OCI-LY7 (cell line): ENCODE measurements at regions not wholly inside any gene's neighbourhood (a gene's known extent, or its start where the extent isn't known, plus 50 kb on each side); places are given as distances from the start of the nearest gene placed in this dataset.

Source experiments
- BruUV-seq: library from RNA; stranded (reverse); fragments of 400-500 nt; replicated peaks from 2 replicates; lab custom pipeline; 2021; lab: Mats Ljungman, UMichigan
- CTCF ChIA-PET: fragments of 300-600 bp; sonication (Branson Sonifier 250); formaldehyde crosslinking; loops from one replicate; lab custom pipeline; 2022; ENCODE audit warnings: antibody characterized with exemption; ENCODE audit not compliant: unreplicated experiment; lab: Charles Lee
- POLR2A ChIA-PET: fragments of 300-600 bp; sonication (Branson Sonifier 250); formaldehyde crosslinking; loops from one replicate; lab custom pipeline; 2022; ENCODE audit warnings: antibody characterized with exemption; lab: Charles Lee
- DNase-seq: peaks from one replicate; pipeline ENCODE4 v3.0.0-alpha.2; 2015; ENCODE audit warnings: low spot score
- H2AFZ ChIP-seq: fragments of 200-600 bp; sonication (generic), shearing (Covaris generic); 2 replicates; pipeline ENCODE4 v1.6.1; 2014; ENCODE audit warnings: mild to moderate bottlenecking, antibody characterized with exemption, low read length, moderate library complexity
- H3K27ac ChIP-seq: fragments of 200-600 bp; sonication (generic); 2 replicates; pipeline ENCODE4 v1.5.1; 2014; ENCODE audit warnings: mixed run types, low read depth, mild to moderate bottlenecking, moderate library complexity, low read length, inconsistent platforms; ENCODE audit not compliant: poor library complexity, severe bottlenecking
- H3K36me3 ChIP-seq: fragments of 200-600 bp; sonication (generic); 2 replicates; pipeline ENCODE4 v1.6.1; 2014; ENCODE audit warnings: mild to moderate bottlenecking, antibody characterized with exemption, low read length, moderate library complexity, mixed read lengths; ENCODE audit not compliant: insufficient read depth
- H3K4me1 ChIP-seq: fragments of 200-600 bp; sonication (generic); 2 replicates; pipeline ENCODE4 v1.5.1; 2014; ENCODE audit warnings: mild to moderate bottlenecking, low read length; ENCODE audit not compliant: insufficient read depth, poor library complexity, severe bottlenecking
- H3K4me2 ChIP-seq: fragments of 200-600 bp; sonication (generic); 2 replicates; pipeline ENCODE4 v1.6.1; 2014; ENCODE audit warnings: mild to moderate bottlenecking, low read length
- H3K4me3 ChIP-seq: fragments of 200-600 bp; sonication (generic); 2 replicates; pipeline ENCODE4 v1.5.1; 2014; ENCODE audit warnings: mild to moderate bottlenecking, low read depth, low read length; ENCODE audit not compliant: poor library complexity, severe bottlenecking
- H3K79me2 ChIP-seq: fragments of 200-600 bp; sonication (generic); 2 replicates; pipeline ENCODE4 v1.6.1; 2016; ENCODE audit warnings: low read depth, mild to moderate bottlenecking, low read length, moderate library complexity, mixed read lengths; ENCODE audit not compliant: insufficient read depth
- H3K9me2 ChIP-seq: fragments of 200-600 bp; sonication (generic); 2 replicates; pipeline ENCODE4 v1.6.1; 2016; ENCODE audit warnings: mild to moderate bottlenecking, low read length, mixed read lengths; ENCODE audit not compliant: insufficient read depth
- H3K9me3 ChIP-seq: fragments of 200-600 bp; sonication (generic); 2 replicates; pipeline ENCODE4 v1.6.1; 2014; ENCODE audit warnings: mild to moderate bottlenecking, mixed run types, low read length, mixed read lengths
- H4K20me1 ChIP-seq: fragments of 200-600 bp; sonication (generic); 2 replicates; pipeline ENCODE4 v1.6.1; 2014; ENCODE audit warnings: mild to moderate bottlenecking, antibody characterized with exemption, low read length, moderate library complexity, mixed read lengths; ENCODE audit not compliant: insufficient read depth
- CTCF ChIP-seq: fragments of 200-600 bp; sonication (generic); conservative IDR thresholded peaks from 2 replicates; pipeline ENCODE4 v1.5.1; 2014; ENCODE audit warnings: mild to moderate bottlenecking, antibody characterized with exemption, low read length, moderate library complexity, mixed read lengths
- EZH2phosphoT487 ChIP-seq: fragments of 200-600 bp; sonication (generic); IDR thresholded peaks from 2 replicates; pipeline ENCODE4 v1.6.1; 2018; ENCODE audit warnings: low read depth, borderline replicate concordance, mild to moderate bottlenecking, mixed run types, antibody characterized with exemption, low read length, moderate library complexity, mixed read lengths
- intact Hi-C: fragments of 100-400 bp; cut with micrococcal nuclease; formaldehyde crosslinking; loops from one replicate; pipeline ENCODE4 v1.10.0; 2022; ENCODE audit not compliant: unreplicated experiment

- BruUV-seq = no TSS peak
- ChIA-PET POLR2A (no interaction called here), CTCF (no interaction called here)
Observed at GRCh38 chr13:76707360-76707759, 178.8 kb downstream of the KCTD12 start.

DNA sequence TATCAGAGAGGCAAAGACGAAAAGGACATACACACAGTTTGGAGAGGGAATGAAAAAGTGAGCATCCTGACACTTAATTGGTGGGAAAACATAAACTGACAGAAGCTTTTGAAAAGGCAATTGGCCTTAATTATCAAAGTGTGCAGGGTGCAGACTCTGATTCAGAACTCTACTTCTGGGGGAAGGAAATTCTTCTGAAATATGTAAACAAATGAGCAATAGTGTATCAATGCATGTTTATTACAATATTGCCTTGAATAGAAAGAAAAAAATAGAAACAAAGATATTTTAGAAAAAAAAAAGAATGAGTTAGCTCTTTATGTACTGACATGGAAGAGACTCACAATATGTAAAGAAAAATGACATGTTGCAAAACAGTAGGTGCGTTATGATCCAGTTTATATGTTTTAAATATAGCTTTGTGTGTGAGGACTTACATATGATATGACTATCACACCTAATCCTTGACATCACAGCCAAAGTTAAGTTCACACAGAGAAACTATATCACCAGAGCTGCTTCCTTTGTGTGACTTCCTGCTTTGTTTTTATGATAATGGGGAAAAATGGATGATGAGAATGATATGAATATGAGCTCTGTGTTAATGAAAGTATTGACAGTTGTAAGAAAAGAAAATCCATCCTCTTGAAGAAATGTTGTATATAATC, 182.4 kb downstream of the KCTD12 start:
- Histone ChIP-seq H3K79me2 (no peaks in the 10 kb centered on the region), H2AFZ (no peak overlapping the region), H3K27ac (no peak overlapping the region), H3K36me3 (no peaks in the 10 kb centered on the region), H3K9me2 (no peaks in the 10 kb centered on the region), H3K4me3 (no peak overlapping the region), H3K4me2 (no peak overlapping the region), H3K9me3 (no peaks in the 10 kb centered on the region), H4K20me1 (no peaks in the 10 kb centered on the region), H3K4me1 (no peaks in the 10 kb centered on the region)
- ChIA-PET CTCF (interaction anchor here (0.5 kb wide), 1 partner anchor 851 kb away, joined by 3 read pairs; no protein-coding TSS in a partner anchor), POLR2A (interaction anchor here (0.6 to 1.1 kb wide), 6 partner anchors 9 to 1774 kb away, joined by 3 to 4 read pairs (median 3); no protein-coding TSS in a partner anchor)
- intact Hi-C loops = no loop called here
- no peak for TF ChIP-seq EZH2phosphoT487
- TF ChIP-seq CTCF = no peak
- no TSS peak for BruUV-seq
- DNase-seq = no peak

More at GRCh38 chr13:76707360-76707759, 178.8 kb downstream of the KCTD12 start:
- no peaks in the 10 kb centered on the region for H3K36me3 ChIP-seq
- no peaks in the 10 kb centered on the region for H4K20me1 ChIP-seq
- no peak for TF ChIP-seq EZH2phosphoT487
- no peak for TF ChIP-seq CTCF
- H3K9me3 ChIP-seq = no peaks in the 10 kb centered on the region
- H3K79me2 ChIP-seq = no peaks in the 10 kb centered on the region
- DNase-seq = no peak
- no peaks in the 10 kb centered on the region for H3K9me2 ChIP-seq
- H3K4me2 ChIP-seq = no peak overlapping the region
- H3K27ac ChIP-seq = no peak overlapping the region
- no peak overlapping the region for H2AFZ ChIP-seq
- no peaks in the 10 kb centered on the region for H3K4me1 ChIP-seq
- no peak overlapping the region for H3K4me3 ChIP-seq
- intact Hi-C loops = no loop called here

DNA sequence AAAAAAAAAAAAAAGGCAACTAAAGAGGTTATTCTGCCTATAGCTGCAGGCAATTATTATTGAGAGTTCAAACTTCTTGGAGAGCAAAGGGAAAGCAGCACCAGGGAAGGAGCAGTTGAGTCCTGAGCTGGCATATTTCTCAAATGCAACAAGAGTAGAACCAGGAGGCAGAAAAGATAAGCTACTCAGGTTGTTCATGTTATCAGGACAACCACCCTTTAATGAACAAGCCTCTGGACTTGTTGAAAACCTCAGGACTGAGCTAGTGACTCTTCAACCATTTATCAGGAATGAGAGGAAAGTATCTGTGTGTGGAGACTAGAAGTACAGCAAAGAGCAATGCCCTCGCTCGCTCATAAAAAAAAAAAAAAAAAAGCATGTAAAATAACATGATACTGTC, 183.0 kb downstream of the KCTD12 start:
- ChIA-PET POLR2A (interaction anchor here (0.6 to 0.7 kb wide), 2 partner anchors 97 to 1774 kb away, joined by 3 to 4 read pairs; no protein-coding TSS in a partner anchor), CTCF (interaction anchor here (0.5 kb wide), 1 partner anchor 852 kb away, joined by 3 read pairs; no protein-coding TSS in a partner anchor)
- H3K27ac ChIP-seq = no peak overlapping the region
- H2AFZ ChIP-seq = no peak overlapping the region
- no peaks in the 10 kb centered on the region for H3K9me3 ChIP-seq
- no peaks in the 10 kb centered on the region for H3K79me2 ChIP-seq
- no peaks in the 10 kb centered on the region for H3K4me1 ChIP-seq
- H3K4me2 ChIP-seq = no peak overlapping the region
- BruUV-seq = no TSS peak
- no peak overlapping the region for H3K4me3 ChIP-seq
- TF ChIP-seq CTCF = no peak
- TF ChIP-seq EZH2phosphoT487 = no peak
- no peak for DNase-seq
- H3K9me2 ChIP-seq = no peaks in the 10 kb centered on the region
- intact Hi-C loops = no loop called here
- H4K20me1 ChIP-seq = no peaks in the 10 kb centered on the region
- no peaks in the 10 kb centered on the region for H3K36me3 ChIP-seq
